ENCODE measurements at regions not wholly inside any gene's neighbourhood (a gene's known extent, or its start where the extent isn't known, plus 50 kb on each side); places are given as distances from the start of the nearest gene placed in this dataset.
A peak's percentile ranks its signal among the peaks of the same experiment; 100 is the strongest.
"Not testable (repeated sequence)": the region's sequence is repeated elsewhere in the genome, so short reads cannot be mapped to it uniquely, and the experiment has no call there.

DNA sequence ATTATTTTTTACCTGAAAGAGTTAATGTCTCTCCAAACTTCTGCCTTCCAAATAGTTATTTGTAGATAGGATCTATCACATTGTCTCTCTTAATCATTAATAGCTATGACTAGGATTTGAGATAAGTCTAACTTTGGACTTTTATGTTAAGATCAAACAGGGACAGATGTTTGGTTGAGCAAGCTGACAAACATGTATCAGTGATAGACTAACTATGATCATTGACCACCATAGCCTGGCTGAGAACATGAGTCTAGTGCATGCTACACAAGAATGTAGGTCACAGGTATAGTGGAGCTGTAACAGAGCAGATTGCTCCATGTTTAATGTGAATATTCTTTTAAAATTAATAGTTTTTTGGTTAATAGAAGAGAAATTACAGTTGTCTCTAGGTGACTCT, 52.0 kb downstream of the SYT15B start:
- DNase-seq (ENCODE audit: low read depth): not testable (repeated sequence)

DNA sequence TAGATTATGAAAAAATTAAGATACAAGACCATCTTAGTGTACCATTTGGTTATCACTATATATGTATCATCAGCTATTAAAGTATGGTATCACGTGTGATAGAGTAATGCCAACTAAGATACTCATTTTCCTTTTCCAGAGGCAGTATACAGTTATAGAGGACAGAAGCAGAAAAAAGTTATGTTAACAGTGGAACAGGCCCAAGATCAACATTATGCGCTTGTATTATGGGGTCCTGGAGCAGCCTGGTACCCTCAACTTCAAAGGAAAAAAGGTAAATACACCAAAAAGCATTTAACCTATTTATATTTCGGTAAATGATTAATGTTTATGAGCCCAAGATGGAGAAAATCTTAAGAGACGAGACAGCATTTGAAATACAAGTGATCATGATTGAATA, 52.9 kb downstream of the SYT15B start:
- DNase-seq (ENCODE audit: low read depth): not testable (repeated sequence)

- DNase-seq (ENCODE audit: low read depth): peak; percentile 0
Measured at GRCh38 chr10:47705698-47706414, 57.5 kb downstream of the SYT15B start.

DNA sequence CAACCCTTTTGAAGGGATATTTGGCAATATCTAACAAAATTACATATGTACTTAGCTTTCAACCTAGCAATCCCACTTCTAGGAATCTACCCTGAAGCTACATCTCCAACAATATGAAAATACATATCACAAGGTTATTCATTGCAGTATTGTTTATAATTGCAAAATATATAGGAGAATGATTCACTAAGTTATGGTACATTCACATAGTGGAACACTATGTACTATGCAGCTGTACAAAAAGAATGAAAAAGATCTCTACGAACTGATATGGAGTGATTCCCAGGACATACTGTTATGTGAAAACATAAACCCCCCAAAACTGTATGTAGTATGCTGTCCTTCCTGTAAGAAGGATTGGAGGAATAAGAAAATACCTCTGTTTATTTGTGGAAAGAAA, 62.1 kb downstream of the SYT15B start:
- not testable (repeated sequence) for DNase-seq (ENCODE audit: low read depth)

DNA sequence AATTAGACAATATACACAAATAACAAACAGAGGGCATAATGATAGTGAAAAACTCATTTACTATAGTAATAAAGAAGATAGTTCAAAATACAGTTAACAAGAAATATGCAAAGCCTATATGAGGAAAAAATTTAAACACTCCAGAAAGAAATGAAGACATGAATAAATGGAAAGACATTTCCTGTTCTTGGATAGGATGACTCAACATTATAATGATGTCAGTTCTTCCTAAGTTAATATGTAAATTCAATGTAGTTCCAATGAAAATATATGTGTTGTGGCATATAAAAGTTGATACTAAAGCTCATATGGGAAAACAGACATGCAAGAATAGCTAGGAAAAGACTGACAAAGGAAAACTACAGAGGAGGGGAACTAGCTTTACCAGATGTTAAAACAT, 63.5 kb downstream of the SYT15B start:
- peak; percentile 10 for DNase-seq (ENCODE audit: low read depth)

DNA sequence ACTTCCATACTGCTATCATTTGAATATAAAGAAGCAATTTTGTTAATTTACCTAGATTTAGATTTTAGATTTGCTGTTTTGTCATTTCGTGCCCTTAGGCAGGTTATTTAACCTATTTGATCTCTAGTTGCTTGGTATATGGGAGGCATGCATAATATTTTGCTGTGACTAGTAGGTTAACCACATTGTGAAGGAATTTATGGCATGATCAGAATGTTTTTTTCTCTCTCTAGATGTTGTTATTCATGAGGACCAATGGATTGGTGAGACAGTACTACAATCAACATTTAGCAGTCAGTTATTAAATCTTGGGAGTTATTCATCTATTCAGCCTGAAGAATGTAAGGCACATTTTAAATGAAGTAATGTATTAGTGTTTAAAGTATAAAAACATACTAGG, 67.2 kb downstream of the SYT15B start:
- DNase-seq (ENCODE audit: low read depth): not testable (repeated sequence)

- DNase-seq (ENCODE audit: low read depth): not testable (repeated sequence)
Measured at GRCh38 chr10:47695149-47695548, 68.2 kb downstream of the SYT15B start.

GRCh38 chr10:47690304-47690703, 73.1 kb downstream of the SYT15B start:
- not testable (repeated sequence) for DNase-seq (ENCODE audit: low read depth)

DNA sequence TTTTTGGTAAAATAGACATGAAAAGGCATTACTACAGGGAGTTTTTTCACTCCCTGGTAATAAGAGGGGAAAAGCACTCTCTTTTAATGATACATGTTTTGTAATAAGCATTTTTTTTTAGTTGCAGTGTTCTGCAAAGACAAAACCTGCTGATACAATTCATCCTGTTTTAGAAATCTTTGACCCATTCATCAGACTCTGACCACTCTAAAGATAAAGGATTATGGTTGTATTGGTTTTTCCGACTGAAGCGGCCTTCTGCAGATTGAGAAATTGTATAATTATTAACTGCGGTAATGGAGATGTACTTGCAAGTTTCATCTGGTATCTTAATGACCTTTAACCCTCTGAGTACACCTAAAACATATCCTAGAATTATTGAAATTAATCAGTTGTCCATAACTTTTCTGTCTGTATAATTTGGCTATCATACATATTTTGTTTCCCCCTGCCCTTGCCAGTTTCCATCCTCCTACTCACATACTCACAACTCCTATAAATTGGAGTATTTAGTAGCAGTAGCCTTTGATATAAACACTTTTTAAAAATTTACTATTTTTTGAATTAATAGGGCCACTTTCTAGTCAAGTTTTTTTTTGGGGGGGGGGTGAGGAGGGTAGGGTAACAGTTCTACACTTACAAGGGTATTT, 79.4 kb downstream of the SYT15B start:
- DNase-seq (ENCODE audit: low read depth): not testable (repeated sequence)

- DNase-seq (ENCODE audit: low read depth): not testable (repeated sequence)
Measured at GRCh38 chr10:47681638-47681990, 81.8 kb downstream of the SYT15B start.

DNA sequence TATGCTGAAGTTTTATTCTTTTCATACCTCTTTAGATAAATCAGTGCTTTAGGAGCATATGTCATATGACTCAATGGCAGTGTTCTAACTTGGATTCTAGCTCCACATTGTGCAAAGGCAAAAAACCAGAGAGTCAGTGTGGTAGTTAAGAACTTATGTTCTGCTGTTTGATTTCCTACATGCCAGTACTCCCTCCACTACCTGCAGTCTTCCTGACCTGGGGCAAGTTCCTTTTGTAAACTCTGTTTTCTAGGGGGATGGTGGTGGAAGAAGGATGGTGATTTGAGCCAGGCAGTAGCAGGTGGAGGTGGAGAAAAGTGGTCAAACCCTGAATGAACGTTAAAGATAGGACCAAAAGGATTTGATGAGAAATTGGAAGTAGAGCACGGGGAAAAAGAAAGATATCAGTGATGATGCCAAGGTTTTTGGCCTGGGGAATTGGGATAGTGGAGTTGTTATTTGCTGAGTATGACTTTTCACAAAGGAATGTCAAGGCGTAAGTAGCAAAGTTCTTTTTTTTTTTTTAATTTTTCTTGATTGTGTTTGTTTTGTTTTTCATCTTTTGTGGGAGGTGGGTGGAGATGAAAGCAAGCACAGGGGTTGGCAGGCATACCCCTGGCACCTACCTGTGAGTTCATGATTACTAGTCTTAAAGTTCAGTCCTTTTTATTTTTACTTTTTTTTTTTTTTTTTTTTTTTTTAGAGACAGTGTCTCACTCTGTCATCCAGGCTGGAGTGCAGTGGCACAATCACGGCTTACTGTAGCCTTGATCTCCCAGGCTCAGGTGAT, 82.3 kb downstream of the SYT15B start:
- DNase-seq (ENCODE audit: low read depth): not testable (repeated sequence)

DNA sequence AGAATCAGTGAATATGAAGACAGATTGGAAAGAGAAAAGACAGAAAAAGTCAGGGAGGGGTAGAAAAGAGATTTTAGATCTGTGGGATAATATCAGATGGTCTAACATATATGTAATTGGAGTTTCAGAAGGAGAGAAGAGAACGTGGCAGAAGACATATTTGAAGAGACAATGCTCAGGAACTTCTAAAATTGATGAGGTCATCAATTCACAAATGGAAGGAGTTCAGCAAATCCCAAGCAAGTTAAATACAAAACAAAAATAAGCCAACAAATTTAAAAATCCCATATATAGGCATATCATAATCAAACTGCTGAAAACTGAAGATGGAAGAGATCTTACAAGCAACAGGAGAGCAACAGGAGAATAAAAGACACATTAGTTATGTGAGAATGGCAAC, 87.3 kb downstream of the SYT15B start:
- DNase-seq (ENCODE audit: low read depth): not testable (repeated sequence)

DNA sequence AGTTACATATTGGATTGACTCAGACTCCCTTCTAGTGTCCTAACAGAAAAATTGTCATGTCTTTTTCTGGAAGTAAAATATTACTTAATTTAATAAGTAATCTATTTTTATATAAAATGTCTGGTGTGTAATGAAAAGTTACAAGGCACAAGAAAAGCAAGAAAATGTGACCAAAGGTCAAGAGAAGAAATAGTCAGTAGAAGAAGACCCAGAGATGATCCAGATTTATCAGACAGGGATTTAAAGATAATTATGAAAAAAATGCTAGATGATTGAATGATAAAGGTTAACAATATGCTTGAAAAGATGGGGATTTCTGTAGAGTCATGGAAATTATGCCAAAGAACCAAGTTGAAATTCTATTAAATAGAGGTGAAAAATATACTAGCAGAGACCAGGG, 87.8 kb downstream of the SYT15B start:
- DNase-seq (ENCODE audit: low read depth): not testable (repeated sequence)

GRCh38 chr10:47673128-47673527, 90.3 kb downstream of the SYT15B start:
- DNase-seq (ENCODE audit: low read depth): not testable (repeated sequence)

DNA sequence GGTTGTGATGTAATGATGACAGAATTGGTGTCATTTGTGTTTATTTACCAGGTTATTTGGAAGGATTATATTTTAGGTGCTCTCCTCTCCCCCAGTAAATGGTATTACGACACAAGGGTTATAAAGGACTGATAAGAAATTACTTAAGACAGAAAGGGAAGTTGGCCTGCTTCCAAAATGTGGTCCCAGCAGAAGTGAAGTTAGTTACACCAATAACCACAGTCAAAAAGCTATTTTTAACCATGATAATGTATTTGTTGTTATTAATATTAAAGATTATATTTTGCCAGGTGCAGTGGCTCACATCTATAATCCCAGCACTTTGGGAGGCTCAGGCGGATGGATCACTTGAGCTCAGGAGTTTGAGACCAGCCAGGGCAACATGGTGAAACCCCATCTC, 92.5 kb downstream of the SYT15B start:
- DNase-seq (ENCODE audit: low read depth): not testable (repeated sequence)

GRCh38 chr10:47661955-47662577, 101.3 kb downstream of the SYT15B start:
- not testable (repeated sequence) for DNase-seq (ENCODE audit: low read depth)

DNA sequence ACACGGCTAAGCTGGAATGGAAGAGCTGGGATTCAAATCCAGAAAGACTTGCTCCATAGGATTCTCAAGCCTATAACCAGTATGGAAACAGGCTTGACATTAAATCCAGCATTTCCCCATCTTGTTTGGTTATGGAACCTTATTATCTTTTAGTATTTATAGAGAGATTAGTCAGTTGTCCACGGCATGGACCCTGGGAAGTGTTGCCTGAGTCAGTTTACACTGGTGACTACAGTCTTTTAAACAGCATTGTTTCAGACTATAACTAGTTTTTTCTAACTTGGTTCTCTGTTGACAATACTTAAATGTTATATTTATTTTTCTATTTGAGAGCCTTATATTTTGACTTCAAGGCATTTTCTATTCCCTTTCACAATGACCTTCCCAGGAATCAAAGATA, 106.7 kb downstream of the SYT15B start:
- DNase-seq (ENCODE audit: low read depth): not testable (repeated sequence)

DNA sequence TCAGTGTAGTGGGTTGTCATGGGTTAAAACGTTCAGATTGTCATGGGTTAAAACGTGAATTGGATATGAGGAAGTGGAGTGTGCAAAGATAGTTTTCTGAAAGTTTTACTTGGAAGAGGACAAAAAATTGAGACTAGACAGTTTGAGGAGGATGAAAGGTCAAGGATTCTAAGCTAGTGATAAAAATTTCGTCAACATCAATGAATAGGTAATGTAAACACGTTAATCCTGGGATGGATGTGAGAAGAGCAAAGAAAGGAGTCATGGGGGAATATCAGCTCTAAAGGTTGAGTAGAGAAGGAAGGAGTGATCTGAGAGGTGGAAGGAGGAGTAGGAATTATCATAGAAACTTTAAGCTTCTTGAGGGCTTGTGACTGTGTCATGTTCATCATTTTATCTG, 109.2 kb downstream of the SYT15B start:
- DNase-seq (ENCODE audit: low read depth): not testable (repeated sequence)

- DNase-seq (ENCODE audit: low read depth): not testable (repeated sequence)
Measured at GRCh38 chr10:47648594-47648993, 114.8 kb downstream of the SYT15B start.

GRCh38 chr10:47647523-47648101, 115.8 kb downstream of the SYT15B start:
- DNase-seq (ENCODE audit: low read depth): peak; percentile 1

GRCh38 chr10:47646686-47647273, 116.6 kb downstream of the SYT15B start:
- DNase-seq (ENCODE audit: low read depth): not testable (repeated sequence)
